Endothelial cell of umbilical vein (primary cell): ENCODE measurements at regions not wholly inside any gene's neighbourhood (a gene's known extent, or its start where the extent isn't known, plus 50 kb on each side); places are given as distances from the start of the nearest gene placed in this dataset.

ENCODE experiments used
- BruUV-seq: library from RNA; stranded (reverse); fragments of 400-500 nt; replicated peaks from 2 replicates; lab custom pipeline; 2021; lab: Mats Ljungman, UMichigan
- CTCF ChIA-PET: fragments of 300-600, 350-600 bp; sonication (Branson Sonifier 250); formaldehyde crosslinking; loops from one replicate; lab custom pipeline; 2021; ENCODE audit warnings: antibody characterized with exemption, inconsistent platforms; lab: Charles Lee
- POLR2A ChIA-PET: fragments of 300-600, 350-600 bp; sonication (Branson Sonifier 250); formaldehyde crosslinking; loops from one replicate; lab custom pipeline; 2021; ENCODE audit warnings: antibody characterized with exemption, inconsistent platforms; lab: Charles Lee
- DNase-seq: peaks from one replicate; pipeline ENCODE4 v3.0.0-alpha.2; 2011; ENCODE audit warnings: low read depth, low spot score
- FAIRE-seq: peaks from 2 replicates; lab custom pipeline; 2011; peaks lifted over from hg19 to GRCh38; lab: Jason Lieb, UNC
- H2AFZ ChIP-seq: 2 replicates; pipeline ENCODE4 v1.6.0; 2012; ENCODE audit warnings: low read depth, low read length, control low read depth, inconsistent platforms
- H3K27ac ChIP-seq: 2 replicates; pipeline ENCODE4 v1.5.1; 2011; ENCODE audit warnings: low read depth, mild to moderate bottlenecking, control low read depth, low read length, moderate library complexity; ENCODE audit not compliant: insufficient read depth
- H3K27me3 ChIP-seq, 2 experiments: 2 replicates each; pipeline versions ENCODE4 v1.6.0 to v1.6.1; 2011; ENCODE audit warnings: low read length in 2 of 2, mixed read lengths in 1 of 2; ENCODE audit not compliant: control insufficient read depth in 2 of 2, insufficient read depth in 2 of 2
- H3K36me3 ChIP-seq, 2 experiments: 2 replicates in 1 of 2; 3 replicates in 1 of 2; pipeline ENCODE4 v1.5.1; 2011; ENCODE audit warnings: low read length in 2 of 2, mild to moderate bottlenecking in 1 of 2, moderate library complexity in 1 of 2; ENCODE audit not compliant: control insufficient read depth in 2 of 2, insufficient read depth in 2 of 2; ENCODE audit errors: extremely low read depth in 1 of 2
- H3K4me1 ChIP-seq: 3 replicates; pipeline ENCODE4 v1.5.1; 2011; ENCODE audit warnings: mild to moderate bottlenecking, low read length; ENCODE audit not compliant: control insufficient read depth, insufficient read depth; ENCODE audit errors: extremely low read depth
- H3K4me2 ChIP-seq: 2 replicates; pipeline ENCODE4 v1.6.1; 2011; ENCODE audit warnings: low read length, control low read depth, mixed read lengths; ENCODE audit not compliant: insufficient read depth
- H3K4me3 ChIP-seq, 3 experiments: fragments of 200-600 bp in 1 of 3; sonication (generic), shearing (Covaris generic) in 1 of 3; replicated peaks in 1 of 3; 2 replicates each; pipeline ENCODE4 v1.5.1; 2011 to 2016; ENCODE audit warnings: control low read depth in 3 of 3, low read length in 3 of 3, mild to moderate bottlenecking in 2 of 3, inconsistent platforms in 1 of 3, low read depth in 1 of 3, moderate library complexity in 1 of 3; ENCODE audit not compliant: insufficient read depth in 1 of 3
- H3K79me2 ChIP-seq: 2 replicates; pipeline ENCODE4 v1.6.0; 2012; ENCODE audit warnings: low read length, inconsistent platforms; ENCODE audit not compliant: control insufficient read depth, insufficient read depth
- H3K9ac ChIP-seq: replicated peaks from 2 replicates; pipeline ENCODE3; 2011; ENCODE audit warnings: low read length, control low read depth; ENCODE audit not compliant: insufficient read depth; ENCODE audit errors: extremely low read depth
- H3K9me1 ChIP-seq: replicated peaks from 3 replicates; pipeline ENCODE4 v1.6.0; 2011; ENCODE audit warnings: mild to moderate bottlenecking, low read length; ENCODE audit not compliant: control insufficient read depth, insufficient read depth; ENCODE audit errors: extremely low read depth
- H3K9me3 ChIP-seq: replicated peaks from 2 replicates; pipeline ENCODE4 v1.5.1; 2012; ENCODE audit warnings: low read length, inconsistent platforms; ENCODE audit not compliant: control insufficient read depth, insufficient read depth
- H4K20me1 ChIP-seq: replicated peaks from 2 replicates; pipeline ENCODE3; 2011; ENCODE audit warnings: mild to moderate bottlenecking, low read length; ENCODE audit not compliant: control insufficient read depth, insufficient read depth; ENCODE audit errors: extremely low read depth
- EZH2 ChIP-seq: IDR thresholded peaks from 2 replicates; pipeline ENCODE4 v1.6.1; 2012; ENCODE audit warnings: borderline replicate concordance, low read depth, mild to moderate bottlenecking, moderate library complexity, low read length, inconsistent platforms; ENCODE audit not compliant: severe bottlenecking
- FOS ChIP-seq: IDR thresholded peaks from 2 replicates; pipeline ENCODE4 v1.6.1; 2011; ENCODE audit warnings: mild to moderate bottlenecking, low read length, moderate library complexity, borderline replicate concordance; ENCODE audit not compliant: insufficient read depth
- GATA2 ChIP-seq: IDR thresholded peaks from 2 replicates; pipeline ENCODE4 v1.7.0; 2011; ENCODE audit warnings: low read depth, mild to moderate bottlenecking, moderate library complexity, mixed read lengths, low read length; ENCODE audit not compliant: insufficient read length, insufficient read depth
- JUN ChIP-seq: IDR thresholded peaks from 2 replicates; pipeline ENCODE4 v1.6.1; 2011; ENCODE audit warnings: borderline replicate concordance, low read depth; ENCODE audit not compliant: insufficient read length, insufficient read depth
- MYC ChIP-seq: IDR thresholded peaks from one replicate; pipeline ENCODE4 v1.6.1; 2011; ENCODE audit warnings: mild to moderate bottlenecking, low read depth, low read length
- POLR2A ChIP-seq: IDR thresholded peaks from 2 replicates; pipeline ENCODE4 v1.6.1; 2012; ENCODE audit warnings: low read depth, mild to moderate bottlenecking, control low read depth, low read length
- POLR2AphosphoS5 ChIP-seq: IDR thresholded peaks from 2 replicates; pipeline ENCODE4 v1.6.1; 2012; ENCODE audit warnings: low read depth, mild to moderate bottlenecking, control low read depth, low read length, moderate library complexity; ENCODE audit not compliant: insufficient read depth
- dilution Hi-C: fragments of 300-500 bp; cut with MboI; formaldehyde crosslinking; loops from one replicate; pipeline ENCODE4 v1.15.0; 2019; ENCODE audit warnings: low sequenced_read_pairs; ENCODE audit not compliant: extremely low pct_ligation_motif_present
- intact Hi-C: fragments of 100-400 bp; cut with micrococcal nuclease; formaldehyde crosslinking; loops from one replicate; pipeline ENCODE4 v1.10.0; 2022
- TF ChIP-seq, protein P1 (sequence below), 2 donors: IDR thresholded peaks; 1 replicate in 1 of 2; 2 replicates in 1 of 2; pipeline ENCODE4 v1.5.1; 2011; ENCODE audit warnings: low read length in 2 of 2, mild to moderate bottlenecking in 2 of 2, moderate library complexity in 2 of 2, control low read depth in 1 of 2, inconsistent platforms in 1 of 2, low read depth in 1 of 2; ENCODE audit not compliant: insufficient read depth in 1 of 2; ENCODE audit errors: extremely low read depth in 1 of 2
- TF ChIP-seq, protein P2 (sequence below): IDR thresholded peaks from 2 replicates; pipeline ENCODE4 v1.6.1; 2011; ENCODE audit not compliant: insufficient read depth, insufficient read length

DNA sequence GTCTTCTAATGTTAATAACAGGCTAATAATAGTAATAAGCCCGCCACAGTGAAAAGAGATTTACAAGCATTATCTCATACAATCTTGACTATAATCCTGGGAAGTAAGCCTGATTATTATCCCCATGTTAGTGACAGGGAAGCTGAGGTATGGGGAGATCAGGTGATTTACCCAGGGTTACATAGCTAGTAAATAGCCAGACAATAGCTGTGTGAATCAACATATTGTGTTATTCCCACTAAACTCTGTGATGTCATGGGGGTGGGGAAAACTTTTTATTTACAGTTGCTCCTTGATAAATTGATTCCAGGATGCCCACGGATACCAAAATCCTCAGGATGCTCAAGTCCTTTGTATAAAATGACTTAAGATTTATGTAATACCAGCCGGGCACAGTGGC, 181.9 kb downstream of the LMO4 start:
- POLR2A ChIA-PET: no interaction called here
- Histone ChIP-seq H3K9me3 (no peaks in the 10 kb centered on the region), H3K27me3 (no peaks in the 10 kb centered on the region), H3K9me1 (no peaks in the 10 kb centered on the region), H3K4me1 (no peaks in the 10 kb centered on the region), H3K36me3 (no peaks in the 10 kb centered on the region), H2AFZ (no peak overlapping the region), H3K27ac (no peak overlapping the region), H4K20me1 (no peaks in the 10 kb centered on the region), H3K4me2 (no peak overlapping the region), H3K4me3 (no peak overlapping the region), H3K9ac (no peak overlapping the region), H3K79me2 (no peaks in the 10 kb centered on the region)
- FAIRE-seq (no peak), DNase-seq (no peak)
- no TSS peak for BruUV-seq
- CTCF ChIA-PET: no interaction called here
- no peak for TF ChIP-seq JUN
- TF ChIP-seq, protein P1, sequence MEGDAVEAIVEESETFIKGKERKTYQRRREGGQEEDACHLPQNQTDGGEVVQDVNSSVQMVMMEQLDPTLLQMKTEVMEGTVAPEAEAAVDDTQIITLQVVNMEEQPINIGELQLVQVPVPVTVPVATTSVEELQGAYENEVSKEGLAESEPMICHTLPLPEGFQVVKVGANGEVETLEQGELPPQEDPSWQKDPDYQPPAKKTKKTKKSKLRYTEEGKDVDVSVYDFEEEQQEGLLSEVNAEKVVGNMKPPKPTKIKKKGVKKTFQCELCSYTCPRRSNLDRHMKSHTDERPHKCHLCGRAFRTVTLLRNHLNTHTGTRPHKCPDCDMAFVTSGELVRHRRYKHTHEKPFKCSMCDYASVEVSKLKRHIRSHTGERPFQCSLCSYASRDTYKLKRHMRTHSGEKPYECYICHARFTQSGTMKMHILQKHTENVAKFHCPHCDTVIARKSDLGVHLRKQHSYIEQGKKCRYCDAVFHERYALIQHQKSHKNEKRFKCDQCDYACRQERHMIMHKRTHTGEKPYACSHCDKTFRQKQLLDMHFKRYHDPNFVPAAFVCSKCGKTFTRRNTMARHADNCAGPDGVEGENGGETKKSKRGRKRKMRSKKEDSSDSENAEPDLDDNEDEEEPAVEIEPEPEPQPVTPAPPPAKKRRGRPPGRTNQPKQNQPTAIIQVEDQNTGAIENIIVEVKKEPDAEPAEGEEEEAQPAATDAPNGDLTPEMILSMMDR (IDR thresholded peaks at IDR 0.05; ENCODE audit: extremely low read depth in 1 of 2, insufficient read depth in 1 of 2, low read depth in 1 of 2, low read length in 2 of 2): no peak
- TF ChIP-seq EZH2: no peak
- TF ChIP-seq, protein P2, sequence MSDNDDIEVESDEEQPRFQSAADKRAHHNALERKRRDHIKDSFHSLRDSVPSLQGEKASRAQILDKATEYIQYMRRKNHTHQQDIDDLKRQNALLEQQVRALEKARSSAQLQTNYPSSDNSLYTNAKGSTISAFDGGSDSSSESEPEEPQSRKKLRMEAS: no peak
- no peak for TF ChIP-seq FOS
- TF ChIP-seq GATA2: no peak
- TF ChIP-seq POLR2A: no peak
- TF ChIP-seq POLR2AphosphoS5: no peak
- no peak for TF ChIP-seq MYC
- dilution Hi-C loops: no loop called here
- intact Hi-C loops: no loop called here
